Activated T-helper 1 cell treated with anti-CD3 and anti-CD28 coated beads, Interleukin-2, amount 50 U/mL, for 16 hours (primary cell): ENCODE measurements at regions not wholly inside any gene's neighbourhood (a gene's known extent, or its start where the extent isn't known, plus 50 kb on each side); places are given as distances from the start of the nearest gene placed in this dataset.

Experiments used
- DNase-seq, 2 donors: peaks; one replicate each; pipeline ENCODE4 v3.0.0-alpha.2; 2020; ENCODE audit warnings: low read depth in 1 of 2, low spot score in 1 of 2

- DNase-seq = no peak
These were observed 257.4 kb downstream of the BRD1 start for GRCh38 chr22:49570032-49570848.

- DNase-seq = no peak
These were observed 258.2 kb downstream of the BRD1 start for GRCh38 chr22:49569286-49570031.

GRCh38 chr22:49568751-49569285, 258.9 kb downstream of the BRD1 start:
- DNase-seq = no peak

GRCh38 chr22:49567899-49568750, 259.5 kb downstream of the BRD1 start:
- no peak for DNase-seq

- DNase-seq = no peak
These were observed 261.0 kb downstream of the BRD1 start for GRCh38 chr22:49566693-49567092.

- no peak for DNase-seq
These were observed 261.5 kb downstream of the BRD1 start for GRCh38 chr22:49566141-49566541.

GRCh38 chr22:49565516-49565855, 262.2 kb downstream of the BRD1 start:
- no peak for DNase-seq

GRCh38 chr22:49564666-49565515, 262.8 kb downstream of the BRD1 start:
- DNase-seq = no peak

- no peak for DNase-seq
These were observed 263.6 kb downstream of the BRD1 start for GRCh38 chr22:49564054-49564453.

GRCh38 chr22:49562685-49563249, 264.9 kb downstream of the BRD1 start:
- DNase-seq = no peak

- no peak for DNase-seq
These were observed 265.7 kb downstream of the BRD1 start for GRCh38 chr22:49561976-49562375.

GRCh38 chr22:49561338-49561737, 266.3 kb downstream of the BRD1 start:
- no peak for DNase-seq

GRCh38 chr22:49555526-49555925, 272.1 kb downstream of the BRD1 start:
- no peak for DNase-seq

GRCh38 chr22:49554741-49555140, 272.9 kb downstream of the BRD1 start:
- DNase-seq = no peak

- DNase-seq = no peak
These were observed 273.4 kb downstream of the BRD1 start for GRCh38 chr22:49554296-49554625.

- DNase-seq = no peak
These were observed 274.0 kb downstream of the BRD1 start for GRCh38 chr22:49553518-49554295.

- no peak for DNase-seq
These were observed 274.6 kb downstream of the BRD1 start for GRCh38 chr22:49553076-49553475.

- no peak for DNase-seq
These were observed 275.6 kb downstream of the BRD1 start for GRCh38 chr22:49551897-49552614.

- DNase-seq = no peak
These were observed 276.2 kb downstream of the BRD1 start for GRCh38 chr22:49551446-49551845.
